ENCODE measurements at regions not wholly inside any gene's neighbourhood (a gene's known extent, or its start where the extent isn't known, plus 50 kb on each side); places are given as distances from the start of the nearest gene placed in this dataset.

GRCh38 chr2:48108455-48108854 is 202.2 kb upstream of the FBXO11 start:
- Histone ChIP-seq H3K36me3 (ENCODE audit: control insufficient read depth, insufficient read depth, low read length) (no peaks in the 10 kb centered on the region), H3K27me3 (ENCODE audit: control insufficient read depth, insufficient read depth, low read length) (no peaks in the 10 kb centered on the region), H3K4me3 (ENCODE audit: low read depth, low read length) (no peak overlapping the region)
- TF ChIP-seq CTCF (IDR thresholded peaks at IDR 0.05; ENCODE audit: insufficient read depth, low read length, poor library complexity, severe bottlenecking) = no peak
- no peak for DNase-seq (ENCODE audit: low read depth)

- Histone ChIP-seq H3K36me3 (ENCODE audit: control insufficient read depth, insufficient read depth, low read length) (no peaks in the 10 kb centered on the region), H3K4me3 (ENCODE audit: low read depth, low read length) (no peak overlapping the region), H3K27me3 (ENCODE audit: control insufficient read depth, insufficient read depth, low read length) (no peaks in the 10 kb centered on the region)
- DNase-seq (ENCODE audit: low read depth) = no peak
- TF ChIP-seq CTCF (IDR thresholded peaks at IDR 0.05; ENCODE audit: insufficient read depth, low read length, poor library complexity, severe bottlenecking) = no peak
Measured at GRCh38 chr2:48109491-48110204, 203.3 kb upstream of the FBXO11 start.

- no peaks in the 10 kb centered on the region for H3K36me3 ChIP-seq (ENCODE audit: control insufficient read depth, insufficient read depth, low read length)
- H3K4me3 ChIP-seq (ENCODE audit: low read depth, low read length) = no peak overlapping the region
- no peak for DNase-seq (ENCODE audit: low read depth)
- H3K27me3 ChIP-seq (ENCODE audit: control insufficient read depth, insufficient read depth, low read length) = no peaks in the 10 kb centered on the region
- no peak for TF ChIP-seq CTCF (IDR thresholded peaks at IDR 0.05; ENCODE audit: insufficient read depth, low read length, poor library complexity, severe bottlenecking)
Measured at GRCh38 chr2:48110492-48110891, 204.0 kb upstream of the FOXN2 start.

- H3K36me3 ChIP-seq (ENCODE audit: control insufficient read depth, insufficient read depth, low read length) = no peaks in the 10 kb centered on the region
- no peak overlapping the region for H3K4me3 ChIP-seq (ENCODE audit: low read depth, low read length)
- DNase-seq (ENCODE audit: low read depth) = no peak
- H3K27me3 ChIP-seq (ENCODE audit: control insufficient read depth, insufficient read depth, low read length) = no peaks in the 10 kb centered on the region
- TF ChIP-seq CTCF (IDR thresholded peaks at IDR 0.05; ENCODE audit: insufficient read depth, low read length, poor library complexity, severe bottlenecking) = no peak
Measured at GRCh38 chr2:48112911-48113680, 201.4 kb upstream of the FOXN2 start.

- no peak overlapping the region for H3K4me3 ChIP-seq (ENCODE audit: low read depth, low read length)
- no peaks in the 10 kb centered on the region for H3K27me3 ChIP-seq (ENCODE audit: control insufficient read depth, insufficient read depth, low read length)
- no peaks in the 10 kb centered on the region for H3K36me3 ChIP-seq (ENCODE audit: control insufficient read depth, insufficient read depth, low read length)
- DNase-seq (ENCODE audit: low read depth) = no peak
- TF ChIP-seq CTCF (IDR thresholded peaks at IDR 0.05; ENCODE audit: insufficient read depth, low read length, poor library complexity, severe bottlenecking) = no peak
Measured at GRCh38 chr2:48113767-48114166, 200.7 kb upstream of the FOXN2 start.

All from kidney epithelial cell (primary cell).